ENCODE measurements at regions not wholly inside any gene's neighbourhood (a gene's known extent, or its start where the extent isn't known, plus 50 kb on each side); places are given as distances from the start of the nearest gene placed in this dataset.

- no peak overlapping the region for H3K9ac ChIP-seq (ENCODE audit: low read length)
- TF ChIP-seq EZH2phosphoT487 (IDR thresholded peaks at IDR 0.05; ENCODE audit: low read depth) (no peak), CTCF (IDR thresholded peaks at IDR 0.05; ENCODE audit: low read depth, low read length) (no peak)
- no peaks in the 10 kb centered on the region for H3K9me3 ChIP-seq (ENCODE audit: insufficient read depth, low read length)
- no peak overlapping the region for H2AFZ ChIP-seq (ENCODE audit: low read depth, low read length)
- H3K79me2 ChIP-seq (ENCODE audit: low read length) = no peaks in the 10 kb centered on the region
- H3K4me3 ChIP-seq (ENCODE audit: low read length) = no peak overlapping the region
- no peaks in the 10 kb centered on the region for H3K36me3 ChIP-seq (replicated peaks; ENCODE audit: low read depth, low read length)
- H3K4me2 ChIP-seq (ENCODE audit: low read length) = no peak overlapping the region
- H3K27me3 ChIP-seq (ENCODE audit: low read depth, low read length) = no peaks in the 10 kb centered on the region
- no peak overlapping the region for H3K27ac ChIP-seq (ENCODE audit: low read length)
- no peaks in the 10 kb centered on the region for H3K4me1 ChIP-seq (ENCODE audit: low read length)
- no peaks in the 10 kb centered on the region for H4K20me1 ChIP-seq (ENCODE audit: insufficient read depth, low read length)
These were observed 540.3 kb upstream of the MGMT start for GRCh38 chr10:128926711-128927110.

- Histone ChIP-seq H3K9me3 (ENCODE audit: insufficient read depth, low read length) (no peaks in the 10 kb centered on the region), H3K4me1 (ENCODE audit: low read length) (no peaks in the 10 kb centered on the region), H3K27ac (ENCODE audit: low read length) (no peak overlapping the region), H3K4me3 (ENCODE audit: low read length) (no peak overlapping the region), H3K36me3 (replicated peaks; ENCODE audit: low read depth, low read length) (no peaks in the 10 kb centered on the region), H3K79me2 (ENCODE audit: low read length) (no peaks in the 10 kb centered on the region), H2AFZ (ENCODE audit: low read depth, low read length) (no peak overlapping the region), H3K27me3 (ENCODE audit: low read depth, low read length) (no peaks in the 10 kb centered on the region), H3K4me2 (ENCODE audit: low read length) (no peak overlapping the region), H4K20me1 (ENCODE audit: insufficient read depth, low read length) (no peaks in the 10 kb centered on the region), H3K9ac (ENCODE audit: low read length) (no peak overlapping the region)
- no peak for TF ChIP-seq CTCF (IDR thresholded peaks at IDR 0.05; ENCODE audit: low read depth, low read length)
- TF ChIP-seq EZH2phosphoT487 (IDR thresholded peaks at IDR 0.05; ENCODE audit: low read depth) = no peak
These were observed 539.4 kb upstream of the MGMT start for GRCh38 chr10:128927497-128928161.

GRCh38 chr10:128928231-128928836 lies 538.7 kb upstream of the MGMT start:
- Histone ChIP-seq H3K4me2 (ENCODE audit: low read length) (no peak overlapping the region), H3K79me2 (ENCODE audit: low read length) (no peaks in the 10 kb centered on the region), H2AFZ (ENCODE audit: low read depth, low read length) (no peak overlapping the region), H3K4me3 (ENCODE audit: low read length) (no peak overlapping the region), H3K36me3 (replicated peaks; ENCODE audit: low read depth, low read length) (no peaks in the 10 kb centered on the region), H3K9me3 (ENCODE audit: insufficient read depth, low read length) (no peaks in the 10 kb centered on the region), H3K27ac (ENCODE audit: low read length) (no peak overlapping the region), H3K9ac (ENCODE audit: low read length) (no peak overlapping the region), H3K4me1 (ENCODE audit: low read length) (no peaks in the 10 kb centered on the region), H4K20me1 (ENCODE audit: insufficient read depth, low read length) (no peaks in the 10 kb centered on the region), H3K27me3 (ENCODE audit: low read depth, low read length) (no peaks in the 10 kb centered on the region)
- TF ChIP-seq EZH2phosphoT487 (IDR thresholded peaks at IDR 0.05; ENCODE audit: low read depth) (no peak), CTCF (IDR thresholded peaks at IDR 0.05; ENCODE audit: low read depth, low read length) (no peak)

GRCh38 chr10:128929131-128929530 lies 537.9 kb upstream of the MGMT start:
- Histone ChIP-seq H3K36me3 (replicated peaks; ENCODE audit: low read depth, low read length) (no peaks in the 10 kb centered on the region), H3K4me2 (ENCODE audit: low read length) (no peak overlapping the region), H3K9ac (ENCODE audit: low read length) (no peak overlapping the region)

More at GRCh38 chr10:128929131-128929530, 537.9 kb upstream of the MGMT start:
- H2AFZ ChIP-seq (ENCODE audit: low read depth, low read length) = no peak overlapping the region
- no peaks in the 10 kb centered on the region for H3K4me1 ChIP-seq (ENCODE audit: low read length)
- no peaks in the 10 kb centered on the region for H4K20me1 ChIP-seq (ENCODE audit: insufficient read depth, low read length)
- no peaks in the 10 kb centered on the region for H3K27me3 ChIP-seq (ENCODE audit: low read depth, low read length)
- no peak overlapping the region for H3K4me3 ChIP-seq (ENCODE audit: low read length)
- no peak for TF ChIP-seq CTCF (IDR thresholded peaks at IDR 0.05; ENCODE audit: low read depth, low read length)
- no peak for TF ChIP-seq EZH2phosphoT487 (IDR thresholded peaks at IDR 0.05; ENCODE audit: low read depth)
- H3K9me3 ChIP-seq (ENCODE audit: insufficient read depth, low read length) = no peaks in the 10 kb centered on the region
- no peaks in the 10 kb centered on the region for H3K79me2 ChIP-seq (ENCODE audit: low read length)
- H3K27ac ChIP-seq (ENCODE audit: low read length) = no peak overlapping the region

All from OCI-LY3 (cell line).